ENCODE measurements at regions not wholly inside any gene's neighbourhood (a gene's known extent, or its start where the extent isn't known, plus 50 kb on each side); places are given as distances from the start of the nearest gene placed in this dataset.
"Not testable (repeated sequence)": the region's sequence is repeated elsewhere in the genome, so short reads cannot be mapped to it uniquely, and the experiment has no call there.

- no peaks in the 10 kb centered on the region for H3K4me1 ChIP-seq
- DNase-seq (ENCODE audit: low spot score in 2 of 2): no peak
- no peak overlapping the region for H3K4me3 ChIP-seq
- no peaks in the 10 kb centered on the region for H3K36me3 ChIP-seq
- no peak overlapping the region for H3K27ac ChIP-seq
- intact Hi-C loops (cut with DNase I; ENCODE audit: low total_unique reads): loop anchor here (10.0 kb wide), 2 partner anchors 90 to 140 kb away; no protein-coding TSS in a partner anchor
- TF ChIP-seq, protein P1, sequence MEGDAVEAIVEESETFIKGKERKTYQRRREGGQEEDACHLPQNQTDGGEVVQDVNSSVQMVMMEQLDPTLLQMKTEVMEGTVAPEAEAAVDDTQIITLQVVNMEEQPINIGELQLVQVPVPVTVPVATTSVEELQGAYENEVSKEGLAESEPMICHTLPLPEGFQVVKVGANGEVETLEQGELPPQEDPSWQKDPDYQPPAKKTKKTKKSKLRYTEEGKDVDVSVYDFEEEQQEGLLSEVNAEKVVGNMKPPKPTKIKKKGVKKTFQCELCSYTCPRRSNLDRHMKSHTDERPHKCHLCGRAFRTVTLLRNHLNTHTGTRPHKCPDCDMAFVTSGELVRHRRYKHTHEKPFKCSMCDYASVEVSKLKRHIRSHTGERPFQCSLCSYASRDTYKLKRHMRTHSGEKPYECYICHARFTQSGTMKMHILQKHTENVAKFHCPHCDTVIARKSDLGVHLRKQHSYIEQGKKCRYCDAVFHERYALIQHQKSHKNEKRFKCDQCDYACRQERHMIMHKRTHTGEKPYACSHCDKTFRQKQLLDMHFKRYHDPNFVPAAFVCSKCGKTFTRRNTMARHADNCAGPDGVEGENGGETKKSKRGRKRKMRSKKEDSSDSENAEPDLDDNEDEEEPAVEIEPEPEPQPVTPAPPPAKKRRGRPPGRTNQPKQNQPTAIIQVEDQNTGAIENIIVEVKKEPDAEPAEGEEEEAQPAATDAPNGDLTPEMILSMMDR (IDR thresholded peaks at IDR 0.05): no peak
- no peak for TF ChIP-seq POLR2A (IDR thresholded peaks at IDR 0.05)
- no peak for TF ChIP-seq POLR2AphosphoS5 (IDR thresholded peaks at IDR 0.05)
- H3K27me3 ChIP-seq: no peaks in the 10 kb centered on the region
- no peaks in the 10 kb centered on the region for H3K9me3 ChIP-seq
Observed at GRCh38 chr13:44054525-44054924, 174.8 kb downstream of the LACC1 start.

- intact Hi-C loops (cut with DNase I; ENCODE audit: low total_unique reads): loop anchor here (10.0 kb wide), 2 partner anchors 89 to 141 kb away; no protein-coding TSS in a partner anchor
- not testable (repeated sequence) for H3K36me3 ChIP-seq; H3K4me3 ChIP-seq; DNase-seq (ENCODE audit: low spot score in 2 of 2); H3K27me3 ChIP-seq; H3K27ac ChIP-seq; H3K4me1 ChIP-seq; H3K9me3 ChIP-seq
Observed at GRCh38 chr13:44055681-44056080, 176.0 kb downstream of the LACC1 start.

GRCh38 chr13:44058067-44058466 is 178.4 kb downstream of the LACC1 start:
- Histone ChIP-seq H3K27me3 (no peaks in the 10 kb centered on the region), H3K4me1 (no peaks in the 10 kb centered on the region), H3K9me3 (no peaks in the 10 kb centered on the region), H3K4me3 (no peak overlapping the region), H3K36me3 (no peaks in the 10 kb centered on the region), H3K27ac (no peak overlapping the region)
- TF ChIP-seq, protein P1 (IDR thresholded peaks at IDR 0.05): no peak
- no peak for TF ChIP-seq POLR2AphosphoS5 (IDR thresholded peaks at IDR 0.05)
- no peak for TF ChIP-seq POLR2A (IDR thresholded peaks at IDR 0.05)
- DNase-seq (ENCODE audit: low spot score in 2 of 2): no peak
- intact Hi-C loops (cut with DNase I; ENCODE audit: low total_unique reads): loop anchor here (10.0 kb wide), 2 partner anchors 87 to 143 kb away; no protein-coding TSS in a partner anchor

- intact Hi-C loops (cut with DNase I; ENCODE audit: low total_unique reads): loop anchor here (10.0 kb wide), 2 partner anchors 86 to 144 kb away; no protein-coding TSS in a partner anchor
Observed at GRCh38 chr13:44058624-44059215, 179.0 kb downstream of the LACC1 start.

DNA sequence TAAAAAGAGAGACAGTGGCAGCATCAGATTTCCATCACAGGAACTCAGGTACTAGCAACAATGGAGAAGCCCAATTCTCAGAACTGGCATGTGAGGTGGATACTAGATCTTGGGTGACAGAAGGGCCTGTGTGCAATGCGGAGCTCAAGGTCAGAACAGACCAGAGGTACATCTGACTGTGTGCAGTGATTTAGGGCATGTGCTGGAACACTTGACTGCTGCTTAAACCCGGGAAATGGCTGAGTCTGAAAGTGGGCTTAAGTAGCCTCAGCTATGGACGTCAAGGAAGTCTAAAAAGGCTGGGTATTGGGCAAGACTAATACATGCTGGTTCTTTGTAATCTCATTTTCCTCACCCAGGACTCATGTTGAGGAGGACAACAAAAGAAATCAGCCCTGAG is 182.2 kb downstream of the LACC1 start:
- TF ChIP-seq, protein P1 (IDR thresholded peaks at IDR 0.05): no peak

More at GRCh38 chr13:44058624-44059215, 179.0 kb downstream of the LACC1 start:
- Histone ChIP-seq H3K27me3 (no peaks in the 10 kb centered on the region), H3K4me1 (no peaks in the 10 kb centered on the region), H3K36me3 (no peaks in the 10 kb centered on the region), H3K27ac (no peak overlapping the region), H3K4me3 (no peak overlapping the region), H3K9me3 (no peaks in the 10 kb centered on the region)
- no peak for DNase-seq (ENCODE audit: low spot score in 2 of 2)
- TF ChIP-seq POLR2AphosphoS5 (IDR thresholded peaks at IDR 0.05): no peak
- TF ChIP-seq, protein P1 (IDR thresholded peaks at IDR 0.05): no peak
- TF ChIP-seq POLR2A (IDR thresholded peaks at IDR 0.05): no peak

More for the DNA sequence above, 182.2 kb downstream of the LACC1 start:
- no peaks in the 10 kb centered on the region for H3K9me3 ChIP-seq
- no peaks in the 10 kb centered on the region for H3K4me1 ChIP-seq
- no peak for DNase-seq (ENCODE audit: low spot score in 2 of 2)
- no peak overlapping the region for H3K4me3 ChIP-seq
- intact Hi-C loops (cut with DNase I; ENCODE audit: low total_unique reads): no loop called here
- H3K36me3 ChIP-seq: no peaks in the 10 kb centered on the region
- no peak overlapping the region for H3K27ac ChIP-seq
- no peaks in the 10 kb centered on the region for H3K27me3 ChIP-seq
